Neural cell (in vitro differentiated cells): ENCODE measurements at regions not wholly inside any gene's neighbourhood (a gene's known extent, or its start where the extent isn't known, plus 50 kb on each side); places are given as distances from the start of the nearest gene placed in this dataset.

Source experiments
- EP300 ChIP-seq: fragments of 450-650 bp; conservative IDR thresholded peaks from 2 replicates; pipeline ENCODE4 v1.6.1; 2014; ENCODE audit warnings: antibody characterized with exemption, mild to moderate bottlenecking, moderate library complexity; ENCODE audit not compliant: poor library complexity, severe bottlenecking
- EZH2 ChIP-seq: fragments of 200-600, 300-800 bp; shearing (Covaris generic), sonication (generic); IDR thresholded peaks from 2 replicates; pipeline ENCODE4 v1.6.1; 2014; ENCODE audit warnings: antibody characterized with exemption, low read length, borderline replicate concordance, mild to moderate bottlenecking; ENCODE audit not compliant: insufficient read depth, poor library complexity, severe bottlenecking
- MXI1 ChIP-seq: fragments of 450-650 bp; conservative IDR thresholded peaks from 2 replicates; pipeline ENCODE4 v1.6.1; 2014; ENCODE audit warnings: antibody characterized with exemption, mild to moderate bottlenecking; ENCODE audit not compliant: poor library complexity, severe bottlenecking
- RAD21 ChIP-seq: fragments of 450-650 bp; conservative IDR thresholded peaks from 2 replicates; pipeline ENCODE4 v1.6.1; 2014; ENCODE audit warnings: antibody characterized with exemption, mild to moderate bottlenecking, moderate library complexity
- SMC3 ChIP-seq: fragments of 450-650 bp; conservative IDR thresholded peaks from 2 replicates; pipeline ENCODE4 v1.6.1; 2014; ENCODE audit warnings: antibody characterized with exemption, mild to moderate bottlenecking, moderate library complexity; ENCODE audit not compliant: poor library complexity
- TAF1 ChIP-seq: IDR thresholded peaks from 2 replicates; pipeline ENCODE4 v1.6.1; 2012; ENCODE audit warnings: low read depth
- TF ChIP-seq, protein P1 (sequence below): fragments of 450-650 bp; IDR thresholded peaks from 2 replicates; pipeline ENCODE4 v1.5.1; 2014; ENCODE audit warnings: antibody characterized with exemption, mild to moderate bottlenecking, moderate library complexity; ENCODE audit not compliant: poor library complexity, severe bottlenecking
- TF ChIP-seq, protein P2 (sequence below): IDR thresholded peaks from 2 replicates; pipeline ENCODE4 v1.6.1; 2012; ENCODE audit warnings: borderline replicate concordance

DNA sequence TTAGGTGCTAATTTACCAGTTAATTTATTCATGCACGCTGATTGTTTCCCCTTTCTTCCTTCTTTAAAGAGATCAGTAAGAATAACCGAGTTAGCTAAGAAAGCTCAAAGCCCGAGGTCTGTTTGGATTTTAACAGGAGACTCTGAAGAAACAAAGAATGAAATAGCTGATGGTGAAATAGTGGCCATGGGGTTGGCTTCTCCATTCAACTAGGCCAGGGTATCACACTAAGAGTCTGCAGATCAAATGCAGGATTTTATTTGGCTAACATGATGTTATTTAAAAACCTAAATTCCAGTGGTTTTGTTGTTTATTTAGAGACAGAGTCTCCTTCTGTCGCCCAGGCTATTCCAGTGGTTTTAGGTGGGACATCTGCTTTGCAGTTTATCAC lies 65.2 kb upstream of the SYPL1 start:
- TF ChIP-seq, protein P1, sequence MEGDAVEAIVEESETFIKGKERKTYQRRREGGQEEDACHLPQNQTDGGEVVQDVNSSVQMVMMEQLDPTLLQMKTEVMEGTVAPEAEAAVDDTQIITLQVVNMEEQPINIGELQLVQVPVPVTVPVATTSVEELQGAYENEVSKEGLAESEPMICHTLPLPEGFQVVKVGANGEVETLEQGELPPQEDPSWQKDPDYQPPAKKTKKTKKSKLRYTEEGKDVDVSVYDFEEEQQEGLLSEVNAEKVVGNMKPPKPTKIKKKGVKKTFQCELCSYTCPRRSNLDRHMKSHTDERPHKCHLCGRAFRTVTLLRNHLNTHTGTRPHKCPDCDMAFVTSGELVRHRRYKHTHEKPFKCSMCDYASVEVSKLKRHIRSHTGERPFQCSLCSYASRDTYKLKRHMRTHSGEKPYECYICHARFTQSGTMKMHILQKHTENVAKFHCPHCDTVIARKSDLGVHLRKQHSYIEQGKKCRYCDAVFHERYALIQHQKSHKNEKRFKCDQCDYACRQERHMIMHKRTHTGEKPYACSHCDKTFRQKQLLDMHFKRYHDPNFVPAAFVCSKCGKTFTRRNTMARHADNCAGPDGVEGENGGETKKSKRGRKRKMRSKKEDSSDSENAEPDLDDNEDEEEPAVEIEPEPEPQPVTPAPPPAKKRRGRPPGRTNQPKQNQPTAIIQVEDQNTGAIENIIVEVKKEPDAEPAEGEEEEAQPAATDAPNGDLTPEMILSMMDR = no peak
- TF ChIP-seq EZH2 = no peak
- TF ChIP-seq TAF1 = no peak
- TF ChIP-seq, protein P2, sequence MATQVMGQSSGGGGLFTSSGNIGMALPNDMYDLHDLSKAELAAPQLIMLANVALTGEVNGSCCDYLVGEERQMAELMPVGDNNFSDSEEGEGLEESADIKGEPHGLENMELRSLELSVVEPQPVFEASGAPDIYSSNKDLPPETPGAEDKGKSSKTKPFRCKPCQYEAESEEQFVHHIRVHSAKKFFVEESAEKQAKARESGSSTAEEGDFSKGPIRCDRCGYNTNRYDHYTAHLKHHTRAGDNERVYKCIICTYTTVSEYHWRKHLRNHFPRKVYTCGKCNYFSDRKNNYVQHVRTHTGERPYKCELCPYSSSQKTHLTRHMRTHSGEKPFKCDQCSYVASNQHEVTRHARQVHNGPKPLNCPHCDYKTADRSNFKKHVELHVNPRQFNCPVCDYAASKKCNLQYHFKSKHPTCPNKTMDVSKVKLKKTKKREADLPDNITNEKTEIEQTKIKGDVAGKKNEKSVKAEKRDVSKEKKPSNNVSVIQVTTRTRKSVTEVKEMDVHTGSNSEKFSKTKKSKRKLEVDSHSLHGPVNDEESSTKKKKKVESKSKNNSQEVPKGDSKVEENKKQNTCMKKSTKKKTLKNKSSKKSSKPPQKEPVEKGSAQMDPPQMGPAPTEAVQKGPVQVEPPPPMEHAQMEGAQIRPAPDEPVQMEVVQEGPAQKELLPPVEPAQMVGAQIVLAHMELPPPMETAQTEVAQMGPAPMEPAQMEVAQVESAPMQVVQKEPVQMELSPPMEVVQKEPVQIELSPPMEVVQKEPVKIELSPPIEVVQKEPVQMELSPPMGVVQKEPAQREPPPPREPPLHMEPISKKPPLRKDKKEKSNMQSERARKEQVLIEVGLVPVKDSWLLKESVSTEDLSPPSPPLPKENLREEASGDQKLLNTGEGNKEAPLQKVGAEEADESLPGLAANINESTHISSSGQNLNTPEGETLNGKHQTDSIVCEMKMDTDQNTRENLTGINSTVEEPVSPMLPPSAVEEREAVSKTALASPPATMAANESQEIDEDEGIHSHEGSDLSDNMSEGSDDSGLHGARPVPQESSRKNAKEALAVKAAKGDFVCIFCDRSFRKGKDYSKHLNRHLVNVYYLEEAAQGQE = no peak
- no peak for TF ChIP-seq MXI1
- no peak for TF ChIP-seq EP300
- TF ChIP-seq RAD21 = no peak
- TF ChIP-seq SMC3 = no peak
